B cell (primary cell): ENCODE measurements at regions not wholly inside any gene's neighbourhood (a gene's known extent, or its start where the extent isn't known, plus 50 kb on each side); places are given as distances from the start of the nearest gene placed in this dataset.

Source experiments
- ATAC-seq: fragments of 200-7000 bp; cut with Tn5 transposase; one replicate; pipeline ENCODE4 v1.10.0; 2021; ENCODE audit warnings: low read depth, mild to moderate bottlenecking, moderate number of reproducible peaks, moderate library complexity
- CTCF ChIA-PET: fragments of 350-600 bp; sonication (Branson Sonifier 250); formaldehyde crosslinking; loops from one replicate; lab custom pipeline; 2021; ENCODE audit warnings: antibody characterized with exemption, inconsistent platforms; lab: Charles Lee
- POLR2A ChIA-PET: fragments of 350-600 bp; sonication (Branson Sonifier 250); formaldehyde crosslinking; loops from one replicate; lab custom pipeline; 2021; ENCODE audit warnings: antibody characterized with exemption; lab: Charles Lee
- DNase-seq: peaks from one replicate; pipeline ENCODE4 v3.0.0; 2013
- H2AFZ ChIP-seq: 2 replicates; pipeline ENCODE4 v1.6.1; 2012; ENCODE audit warnings: mild to moderate bottlenecking, low read depth, low read length; ENCODE audit not compliant: insufficient read depth, poor library complexity, severe bottlenecking
- H3K27ac ChIP-seq, 2 donors: 1 replicate in 1 of 2; 2 replicates in 1 of 2; pipeline ENCODE4 v1.5.1; 2012 to 2013; ENCODE audit warnings: low read length in 2 of 2, mild to moderate bottlenecking in 2 of 2, moderate library complexity in 1 of 2
- H3K27me3 ChIP-seq, 4 experiments: fragments of 200-600 bp in 1 of 4; sonication (generic) in 1 of 4; replicated peaks in 1 of 4; 1 replicate in 2 of 4; 2 replicates in 2 of 4; pipeline versions ENCODE4 v1.6.1 to v1.7.0; 2013 to 2016; ENCODE audit warnings: low read length in 3 of 4, mild to moderate bottlenecking in 2 of 4, mixed read lengths in 1 of 4, moderate library complexity in 1 of 4; ENCODE audit not compliant: insufficient read depth in 4 of 4, control insufficient read depth in 3 of 4; ENCODE audit errors: control extremely low read depth in 1 of 4
- H3K36me3 ChIP-seq, 2 experiments: replicated peaks in 1 of 2; 1 replicate in 1 of 2; 2 replicates in 1 of 2; pipeline versions ENCODE4 v1.6.1 to v1.7.1; 2013; ENCODE audit warnings: low read length in 1 of 2; ENCODE audit not compliant: insufficient read depth in 2 of 2, control insufficient read depth in 1 of 2; ENCODE audit errors: control extremely low read depth in 1 of 2, extremely low read depth in 1 of 2
- H3K4me1 ChIP-seq, 2 donors: fragments of 200-600 bp in 1 of 2; sonication (generic) in 1 of 2; 1 replicate in 1 of 2; 2 replicates in 1 of 2; pipeline versions ENCODE4 v1.5.1 to v1.6.1; 2013 to 2017; ENCODE audit warnings: low read length in 2 of 2; ENCODE audit not compliant: control insufficient read depth in 2 of 2, insufficient read depth in 2 of 2
- H3K4me2 ChIP-seq: replicated peaks from 2 replicates; pipeline ENCODE3; 2012; ENCODE audit warnings: mild to moderate bottlenecking, low read depth, low read length; ENCODE audit not compliant: poor library complexity, severe bottlenecking
- H3K4me3 ChIP-seq, 5 experiments: fragments of 200-600 bp in 1 of 5; sonication (generic) in 1 of 5; 1 replicate in 3 of 5; 2 replicates in 2 of 5; pipeline versions ENCODE4 v1.5.1 to v1.7.0; 2011 to 2016; ENCODE audit warnings: low read length in 4 of 5, mild to moderate bottlenecking in 4 of 5, low read depth in 2 of 5, control low read depth in 1 of 5, moderate library complexity in 1 of 5; ENCODE audit not compliant: insufficient read depth in 1 of 5; ENCODE audit errors: control extremely low read depth in 1 of 5, extremely low read depth in 1 of 5
- H3K79me2 ChIP-seq: fragments of 200-600 bp; sonication (generic); one replicate; pipeline ENCODE4 v1.6.0; 2016; ENCODE audit warnings: low read length; ENCODE audit not compliant: control insufficient read depth, insufficient read depth
- H3K9ac ChIP-seq: fragments of 200-600 bp; sonication (generic); 2 replicates; pipeline ENCODE4 v1.6.1; 2017; ENCODE audit warnings: mild to moderate bottlenecking, low read length, moderate library complexity
- H3K9me3 ChIP-seq, 3 donors: one replicate each; pipeline versions ENCODE4 v1.6.1 to v1.7.1; 2013; ENCODE audit warnings: low read length in 2 of 3; ENCODE audit not compliant: control insufficient read depth in 2 of 3, insufficient read depth in 1 of 3; ENCODE audit errors: control extremely low read depth in 1 of 3
- H4K20me1 ChIP-seq: 2 replicates; pipeline ENCODE4 v1.6.0; 2012; ENCODE audit warnings: mild to moderate bottlenecking, low read length; ENCODE audit not compliant: insufficient read depth, control insufficient read depth, poor library complexity, severe bottlenecking
- H3K27ac Mint-ChIP-seq: one replicate; pipeline ENCODE4 v1.8.0; 2021; ENCODE audit warnings: mixed read lengths
- H3K27me3 Mint-ChIP-seq: one replicate; pipeline ENCODE4 v1.8.0; 2021; ENCODE audit warnings: mixed read lengths
- H3K4me1 Mint-ChIP-seq: one replicate; pipeline ENCODE4 v1.8.0; 2021; ENCODE audit warnings: mixed read lengths
- H3K4me3 Mint-ChIP-seq: one replicate; pipeline ENCODE4 v1.8.0; 2021; ENCODE audit warnings: mixed read lengths
- H3K9me3 Mint-ChIP-seq: one replicate; pipeline ENCODE4 v1.8.0; 2022; ENCODE audit warnings: mixed read lengths; ENCODE audit not compliant: insufficient read depth
- CTCF ChIP-seq: fragments of 200-600 bp; IDR thresholded peaks from one replicate; pipeline ENCODE4 v1.8.0; 2022; ENCODE audit warnings: antibody characterized with exemption, mild to moderate bottlenecking
- EZH2 ChIP-seq: IDR thresholded peaks from 2 replicates; pipeline ENCODE4 v1.6.1; 2012; ENCODE audit warnings: borderline replicate concordance, low read depth, mild to moderate bottlenecking, moderate library complexity, low read length; ENCODE audit not compliant: insufficient read depth, poor library complexity, severe bottlenecking
- WGBS: methylation state at CpG from one replicate; pipeline ENCODE4 v1.1.5; 2013; ENCODE audit warnings: missing lambda C conversion rate; ENCODE audit not compliant: insufficient coverage; 5-methylcytosine and 5-hydroxymethylcytosine counted together
- intact Hi-C: fragments of 100-400 bp; cut with micrococcal nuclease; formaldehyde crosslinking; loops from one replicate; pipeline ENCODE4 v1.10.0; 2022

GRCh38 chr3:137061186-137061585, 103.4 kb downstream of the IL20RB start:
- no peak for DNase-seq
- no peak overlapping the region for H3K27ac ChIP-seq
- Mint-ChIP-seq H3K4me1 (no peaks in the 10 kb centered on the region), H3K27me3 (peaks cover 13% of the 10 kb centered on the region), H3K9me3 (no peaks in the 10 kb centered on the region), H3K27ac (no peak overlapping the region), H3K4me3 (no peak overlapping the region)
- H2AFZ ChIP-seq, result no peak overlapping the region
- intact Hi-C loops, result no loop called here
- no peaks in the 10 kb centered on the region for H3K4me1 ChIP-seq
- CTCF ChIA-PET, result no interaction called here
- no peak overlapping the region for H3K4me3 ChIP-seq
- peaks cover 0 to 4% (median 0%) of the 10 kb centered on the region in 3 donors for H3K9me3 ChIP-seq
- no peak overlapping the region for H3K4me2 ChIP-seq
- no peaks in the 10 kb centered on the region for H3K36me3 ChIP-seq
- WGBS, result 86% methylated on average over 3 of the region's 4 CpGs
- no peak overlapping the region for H3K9ac ChIP-seq
- TF ChIP-seq EZH2, result no peak
- TF ChIP-seq CTCF, result no peak
- H3K27me3 ChIP-seq, result peaks cover 0 to 5% (median 0%) of the 10 kb centered on the region in 4 experiments
- H3K79me2 ChIP-seq, result no peaks in the 10 kb centered on the region
- ATAC-seq, result no peak
- no peaks in the 10 kb centered on the region for H4K20me1 ChIP-seq
- POLR2A ChIA-PET, result no interaction called here

- no peak overlapping the region for H3K9ac ChIP-seq
- H3K27me3 ChIP-seq, result peaks cover 0 to 5% (median 0%) of the 10 kb centered on the region in 4 experiments
- Mint-ChIP-seq H3K4me3 (no peak overlapping the region), H3K27me3 (peaks cover 8% of the 10 kb centered on the region), H3K4me1 (no peaks in the 10 kb centered on the region), H3K27ac (no peak overlapping the region), H3K9me3 (no peaks in the 10 kb centered on the region)
- ChIA-PET CTCF (no interaction called here), POLR2A (no interaction called here)
- no peaks in the 10 kb centered on the region for H3K79me2 ChIP-seq
- H2AFZ ChIP-seq, result no peak overlapping the region
- no peak overlapping the region for H3K4me2 ChIP-seq
- intact Hi-C loops, result no loop called here
- ATAC-seq, result no peak
- TF ChIP-seq EZH2 (no peak), CTCF (no peak)
- H3K4me3 ChIP-seq, result no peak overlapping the region
- H3K36me3 ChIP-seq, result no peaks in the 10 kb centered on the region
- no peak for DNase-seq
- WGBS, result 82% methylated on average over 2 of the region's 2 CpGs
- H3K27ac ChIP-seq, result no peak overlapping the region
- H3K4me1 ChIP-seq, result no peaks in the 10 kb centered on the region
- no peaks in the 10 kb centered on the region for H4K20me1 ChIP-seq
- H3K9me3 ChIP-seq, result peaks cover 0 to 4% (median 0%) of the 10 kb centered on the region in 3 donors
Observed at GRCh38 chr3:137062250-137062649, 104.5 kb downstream of the IL20RB start.
